Heart left ventricle (tissue), 13 donors: ENCODE measurements at regions not wholly inside any gene's neighbourhood (a gene's known extent, or its start where the extent isn't known, plus 50 kb on each side); places are given as distances from the start of the nearest gene placed in this dataset.

Experiments
- CTCF ChIP-seq, 12 donors: fragments of 200-600 bp; sonication (generic) in 4 of 12; IDR thresholded peaks; one replicate each; pipeline versions ENCODE4 v1.5.0 to v1.8.0; 2018 to 2022; ENCODE audit warnings: antibody characterized with exemption in 12 of 12, mild to moderate bottlenecking in 5 of 12
- POLR2A ChIP-seq, 2 donors: fragments of 450-650 bp; IDR thresholded peaks; one replicate each; pipeline ENCODE4 v1.6.1; 2017; ENCODE audit warnings: antibody characterized with exemption in 2 of 2, mild to moderate bottlenecking in 2 of 2, moderate library complexity in 2 of 2
- donor health status: ischemic (EF 13 %, LVEDD 7.1; RV severe dilation, severe dysfunction).
- donor health status: DM: no; HTN: yes; CAD: no.
- donor health status: DM: no; HTN: no; CAD: no.
- donor health status: ischemic (EF 25% LVEDD 6.9; RV normal size, moderate dysfunction).
- donor health status: ischemic (EF 25% LVEDD 5.7; RV mildly dilated, moderate dysfunction).
- donor health status: ischemic (EF 35%, LVEDD 5.7; RV mildly dilated, moderate dysfunction).
- donor health status: nonischemic (EF 11% LVEDD 7.7; RV severe dilation, severe dysfunction).
- donor health status: DM: yes; HTN: yes; CAD: no.
- donor health status: PGD.
- donor health status: ischemic (EF 29% LVEDD 5.4; RV normal size, mild dysfunction).
- donor health status: nonischemic (EF 23%, LVEDD 6.1; RV moderate dilation, normal function).

GRCh38 chr15:55084673-55085072 lies 112.1 kb downstream of the RSL24D1 start:
- TF ChIP-seq POLR2A (IDR thresholded peaks at IDR 0.05) (no peak), CTCF (IDR thresholded peaks at IDR 0.05) (no peak)
